Smooth muscle cell (in vitro differentiated cells): ENCODE measurements at regions not wholly inside any gene's neighbourhood (a gene's known extent, or its start where the extent isn't known, plus 50 kb on each side); places are given as distances from the start of the nearest gene placed in this dataset.

Source experiments
- DNase-seq: peaks from one replicate; lab custom pipeline; 2025; ENCODE audit not compliant: unreplicated experiment; lab: John Stamatoyannopoulos, UW
- H2AFZ ChIP-seq: fragments of 200-600 bp; sonication (generic); 2 replicates; pipeline ENCODE4 v1.6.0; 2016; ENCODE audit warnings: antibody characterized with exemption, low read depth, mild to moderate bottlenecking
- H3F3A ChIP-seq: fragments of 200-600 bp; sonication (generic); 2 replicates; pipeline ENCODE4 v1.6.0; 2017; ENCODE audit warnings: antibody characterized with exemption, low read depth
- H3K27ac ChIP-seq: fragments of 200-600 bp; sonication (generic); 2 replicates; pipeline ENCODE4 v1.5.1; 2016; ENCODE audit warnings: low read depth, mild to moderate bottlenecking
- H3K27me3 ChIP-seq: fragments of 200-600 bp; sonication (generic); 2 replicates; pipeline ENCODE4 v1.6.1; 2016; ENCODE audit warnings: low read depth, mild to moderate bottlenecking
- H3K36me3 ChIP-seq: fragments of 200-600 bp; sonication (generic); 2 replicates; pipeline ENCODE4 v1.5.1; 2016; ENCODE audit warnings: low read depth
- H3K4me1 ChIP-seq: fragments of 200-600 bp; sonication (generic); 2 replicates; pipeline ENCODE4 v1.5.1; 2016; ENCODE audit warnings: low read depth
- H3K4me2 ChIP-seq: fragments of 200-600 bp; sonication (generic); 2 replicates; pipeline ENCODE4 v1.6.0; 2016; ENCODE audit warnings: mild to moderate bottlenecking
- H3K4me3 ChIP-seq: fragments of 200-600 bp; sonication (generic); 2 replicates; pipeline ENCODE4 v1.5.1; 2016; ENCODE audit warnings: mild to moderate bottlenecking
- H3K79me2 ChIP-seq: fragments of 200-600 bp; sonication (generic); 2 replicates; pipeline ENCODE4 v1.6.0; 2016; ENCODE audit warnings: low read depth, mild to moderate bottlenecking
- H3K9ac ChIP-seq: fragments of 200-600 bp; sonication (generic); 2 replicates; pipeline ENCODE4 v1.6.0; 2016; ENCODE audit warnings: low read depth
- H3K9me3 ChIP-seq: fragments of 200-600 bp; sonication (generic); replicated peaks from 2 replicates; pipeline ENCODE4 v1.5.1; 2016; ENCODE audit warnings: low read depth
- H4K20me1 ChIP-seq: fragments of 200-600 bp; sonication (generic); 2 replicates; pipeline ENCODE4 v1.6.0; 2016; ENCODE audit warnings: low read depth
- CTCF ChIP-seq: fragments of 200-600 bp; sonication (generic); IDR thresholded peaks from 2 replicates; pipeline ENCODE4 v1.5.1; 2017; ENCODE audit warnings: borderline replicate concordance, mild to moderate bottlenecking, antibody characterized with exemption; ENCODE audit not compliant: insufficient read depth, poor library complexity, severe bottlenecking
- WGBS: methylation state at CpG from one replicate; pipeline ENCODE4 v1.1.7; 2016; ENCODE audit warnings: low lambda C conversion rate; 5-methylcytosine and 5-hydroxymethylcytosine counted together

GRCh38 chr15:98123297-98123696 lies 162.8 kb downstream of the ARRDC4 start:
- Histone ChIP-seq H2AFZ (no peak overlapping the region), H3K27ac (peak overlapping the region; percentile 12), H3K79me2 (no peaks in the 10 kb centered on the region), H3K36me3 (no peaks in the 10 kb centered on the region), H3F3A (no peaks in the 10 kb centered on the region), H3K4me3 (no peak overlapping the region), H3K27me3 (no peaks in the 10 kb centered on the region), H4K20me1 (no peaks in the 10 kb centered on the region), H3K9me3 (no peaks in the 10 kb centered on the region), H3K4me2 (peak overlapping the region; percentile 59), H3K9ac (no peak overlapping the region), H3K4me1 (no peaks in the 10 kb centered on the region)
- no peak for DNase-seq
- 89% methylated on average over 3 of the region's 3 CpGs for WGBS
- no peak for TF ChIP-seq CTCF

GRCh38 chr15:98123834-98124233 lies 163.3 kb downstream of the ARRDC4 start:
- no peak for TF ChIP-seq CTCF
- no peaks in the 10 kb centered on the region for H3K79me2 ChIP-seq
- H3K9ac ChIP-seq = no peak overlapping the region

GRCh38 chr15:98124581-98124980 lies 164.1 kb downstream of the ARRDC4 start:
- no peaks in the 10 kb centered on the region for H3K36me3 ChIP-seq
- H3K9ac ChIP-seq = no peak overlapping the region
- no peaks in the 10 kb centered on the region for H3K79me2 ChIP-seq
- no peak for TF ChIP-seq CTCF
- no peak overlapping the region for H3K4me3 ChIP-seq
- no peaks in the 10 kb centered on the region for H3F3A ChIP-seq
- no peaks in the 10 kb centered on the region for H4K20me1 ChIP-seq
- peak overlapping the region; percentile 59 for H3K4me2 ChIP-seq
- no peaks in the 10 kb centered on the region for H3K9me3 ChIP-seq
- H3K4me1 ChIP-seq = no peaks in the 10 kb centered on the region
- no peak for DNase-seq
- WGBS = 74% methylated on average over 6 of the region's 6 CpGs
- no peaks in the 10 kb centered on the region for H3K27me3 ChIP-seq
- no peak overlapping the region for H2AFZ ChIP-seq
- H3K27ac ChIP-seq = peak overlapping the region; percentile 6

More at GRCh38 chr15:98123834-98124233, 163.3 kb downstream of the ARRDC4 start:
- H3K36me3 ChIP-seq = no peaks in the 10 kb centered on the region
- H3K9me3 ChIP-seq = no peaks in the 10 kb centered on the region
- no peak overlapping the region for H2AFZ ChIP-seq
- H3F3A ChIP-seq = no peaks in the 10 kb centered on the region
- peak overlapping the region; percentile 59 for H3K4me2 ChIP-seq
- H3K4me3 ChIP-seq = no peak overlapping the region
- H3K27ac ChIP-seq = peak overlapping the region; percentile 12
- H3K4me1 ChIP-seq = no peaks in the 10 kb centered on the region
- 38% methylated on average over 6 of the region's 6 CpGs for WGBS
- no peak for DNase-seq
- no peaks in the 10 kb centered on the region for H4K20me1 ChIP-seq
- no peaks in the 10 kb centered on the region for H3K27me3 ChIP-seq

- H3K9me3 ChIP-seq = no peaks in the 10 kb centered on the region
- no peaks in the 10 kb centered on the region for H4K20me1 ChIP-seq
- H3K79me2 ChIP-seq = no peaks in the 10 kb centered on the region
- WGBS = 84% methylated on average over 8 of the region's 8 CpGs
- TF ChIP-seq CTCF = no peak
- H3K4me2 ChIP-seq = no peak overlapping the region
- DNase-seq = no peak
- H3K9ac ChIP-seq = no peak overlapping the region
- H3K36me3 ChIP-seq = no peaks in the 10 kb centered on the region
- no peak overlapping the region for H2AFZ ChIP-seq
- H3K4me3 ChIP-seq = no peak overlapping the region
- H3K4me1 ChIP-seq = no peaks in the 10 kb centered on the region
- H3K27ac ChIP-seq = no peak overlapping the region
- no peaks in the 10 kb centered on the region for H3F3A ChIP-seq
- H3K27me3 ChIP-seq = no peaks in the 10 kb centered on the region
Measured at GRCh38 chr15:98126326-98127085, 166.0 kb downstream of the ARRDC4 start.
